HG03520 (cell line): ENCODE measurements at regions not wholly inside any gene's neighbourhood (a gene's known extent, or its start where the extent isn't known, plus 50 kb on each side); places are given as distances from the start of the nearest gene placed in this dataset.

Experiments
- ATAC-seq: cut with Tn5 transposase; IDR thresholded peaks from one replicate; pipeline ENCODE4 v1.9.1; 2021; ENCODE audit warnings: mild to moderate bottlenecking, moderate library complexity; ENCODE audit not compliant: unreplicated experiment

DNA sequence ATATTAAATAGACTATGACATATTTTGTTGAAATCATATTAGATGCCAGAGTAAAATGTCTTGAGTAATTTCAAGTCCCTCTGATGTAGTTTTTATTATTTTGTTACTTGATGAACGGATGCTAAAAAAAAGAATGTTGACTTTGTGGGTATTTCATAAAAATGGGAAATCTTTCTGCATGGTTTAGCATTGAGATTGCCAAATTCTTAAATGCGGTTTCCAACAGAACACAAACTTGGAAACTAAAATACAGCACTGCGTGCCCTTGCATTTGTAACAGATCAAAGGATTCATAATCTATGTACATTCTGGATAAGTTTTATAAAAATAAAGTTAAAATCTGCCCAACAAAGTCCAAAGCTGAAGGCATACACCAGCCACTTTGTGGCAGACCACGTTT, 425.5 kb upstream of the DAB2 start:
- no peak for ATAC-seq

DNA sequence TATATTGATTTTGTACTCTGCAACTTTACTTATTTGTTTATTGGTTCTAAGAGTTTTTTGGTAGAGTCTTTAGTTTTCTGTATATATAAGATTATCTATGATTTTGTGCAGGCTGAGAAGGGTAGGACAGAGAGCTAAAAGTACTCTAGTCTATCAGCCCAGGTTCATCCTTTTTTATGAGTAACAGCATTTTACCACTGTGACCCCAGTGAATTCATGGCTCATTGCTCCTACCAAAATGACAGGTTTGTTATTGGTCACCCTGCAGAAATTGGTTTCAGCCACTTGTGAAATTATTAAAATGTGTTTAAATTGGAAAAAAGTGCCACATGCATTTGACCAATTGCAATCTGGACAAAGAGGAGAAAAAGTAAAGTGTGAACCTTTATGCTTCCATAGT, 421.4 kb upstream of the DAB2 start:
- ATAC-seq: no peak

DNA sequence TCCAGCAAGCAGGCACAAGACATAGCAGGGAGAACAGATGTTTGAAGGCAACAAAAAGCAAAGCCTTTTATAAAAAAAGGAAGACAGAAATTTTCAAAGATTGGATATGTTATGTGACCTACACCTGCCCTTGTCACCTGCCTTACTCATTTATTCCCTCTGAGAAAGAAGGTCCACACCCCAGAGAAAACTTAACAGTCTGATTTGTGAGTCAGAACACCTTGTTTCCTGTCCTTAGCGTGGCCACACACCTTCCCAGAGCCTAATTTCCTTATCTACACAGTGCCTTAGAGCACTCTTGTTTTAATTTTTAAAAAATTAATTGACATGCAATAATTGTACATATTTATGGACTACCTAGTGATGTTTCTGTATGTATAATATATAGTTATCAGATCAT, 419.0 kb upstream of the DAB2 start:
- no peak for ATAC-seq

DNA sequence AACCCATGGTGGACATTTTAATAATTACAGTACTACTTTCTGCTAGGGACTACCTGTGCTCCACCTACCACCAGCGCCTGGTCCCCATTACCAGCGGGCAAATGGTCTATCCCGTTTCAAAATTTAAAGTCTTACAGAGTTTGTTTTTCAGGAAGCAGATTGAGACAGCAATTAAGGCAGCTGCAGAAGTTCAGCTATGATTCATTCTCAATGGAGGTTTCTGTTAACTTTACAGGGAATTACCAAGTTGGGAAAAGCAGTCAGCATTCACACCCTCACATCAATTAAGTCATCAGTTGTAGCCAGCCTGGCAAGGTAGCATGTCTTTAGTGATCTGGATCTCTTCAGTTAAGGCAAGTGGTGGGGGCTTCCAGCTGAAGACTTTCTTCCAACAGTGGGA, 410.6 kb upstream of the DAB2 start:
- ATAC-seq: no peak

DNA sequence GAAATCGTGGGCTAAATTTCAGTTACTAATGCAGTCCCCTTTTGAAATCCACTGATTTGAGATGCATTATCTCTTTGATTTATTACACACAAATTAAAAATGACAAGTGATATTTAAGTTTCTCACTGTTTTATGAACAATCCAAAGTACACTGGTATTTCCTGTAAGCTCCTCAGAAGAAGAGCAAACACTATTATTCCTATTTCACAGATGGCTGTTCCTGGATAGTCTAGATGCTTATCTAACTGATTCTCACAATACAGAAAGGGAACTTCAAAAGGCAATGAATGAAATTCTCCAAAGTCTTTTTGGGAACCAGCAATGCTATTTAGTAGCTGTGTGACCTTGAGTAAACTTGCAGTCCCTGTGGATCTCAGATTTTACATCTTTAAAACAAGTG, 404.7 kb upstream of the DAB2 start:
- ATAC-seq: no peak

DNA sequence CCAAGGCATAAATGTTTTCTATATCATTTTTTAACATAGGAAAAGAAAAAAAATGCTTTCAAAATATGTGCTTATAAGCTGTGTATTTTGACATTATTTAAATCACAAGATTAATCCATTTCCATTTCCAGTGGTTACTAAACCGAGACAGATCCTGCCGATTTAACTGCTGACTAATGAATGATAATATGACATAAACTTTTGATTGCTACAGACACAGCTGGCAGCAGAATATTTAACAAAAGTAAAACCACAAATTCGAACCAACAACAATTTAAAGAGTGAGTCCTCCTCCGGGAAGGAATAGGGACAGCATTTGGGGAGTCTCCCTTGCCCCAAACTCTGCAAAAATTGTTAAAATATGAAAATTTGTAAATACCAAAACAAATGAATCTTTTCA, 401.3 kb upstream of the DAB2 start:
- ATAC-seq: no peak

DNA sequence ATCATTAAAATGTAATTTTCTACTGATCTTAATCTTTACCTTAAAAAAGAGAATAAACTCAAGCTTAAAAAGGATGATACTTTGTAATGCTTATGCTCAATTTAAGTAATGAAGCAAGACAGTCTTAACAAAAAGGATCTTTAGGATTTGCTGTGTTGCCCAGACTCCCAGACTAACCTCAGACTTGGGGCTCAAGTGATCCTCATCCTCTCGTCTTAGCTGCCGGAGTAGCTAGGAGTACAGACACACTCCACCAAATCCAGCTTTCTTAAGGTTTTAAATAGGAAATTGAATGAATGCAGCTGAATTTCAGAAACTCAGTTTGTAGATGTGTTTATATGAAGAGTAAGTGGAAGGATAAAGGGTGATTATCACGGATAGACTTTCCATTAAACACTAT, 400.5 kb upstream of the DAB2 start:
- ATAC-seq: no peak

DNA sequence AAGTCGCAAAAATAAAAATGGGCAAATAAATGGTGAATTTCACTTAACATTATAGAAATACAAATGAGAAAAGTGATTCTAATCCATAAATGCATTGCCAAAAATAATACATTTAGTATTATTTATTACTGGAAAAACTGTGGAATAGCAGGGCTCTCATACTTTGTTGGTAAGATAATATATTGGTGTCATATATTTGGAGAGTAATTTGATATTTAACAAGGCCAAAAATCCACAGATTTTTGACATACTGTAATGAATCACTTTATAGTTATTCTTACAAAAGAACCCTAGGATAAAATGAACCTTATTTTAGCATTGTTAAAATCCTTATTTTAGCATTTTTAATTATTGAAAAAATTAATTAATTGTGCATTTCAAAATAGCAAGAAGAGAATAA, 397.2 kb upstream of the DAB2 start:
- ATAC-seq: no peak

DNA sequence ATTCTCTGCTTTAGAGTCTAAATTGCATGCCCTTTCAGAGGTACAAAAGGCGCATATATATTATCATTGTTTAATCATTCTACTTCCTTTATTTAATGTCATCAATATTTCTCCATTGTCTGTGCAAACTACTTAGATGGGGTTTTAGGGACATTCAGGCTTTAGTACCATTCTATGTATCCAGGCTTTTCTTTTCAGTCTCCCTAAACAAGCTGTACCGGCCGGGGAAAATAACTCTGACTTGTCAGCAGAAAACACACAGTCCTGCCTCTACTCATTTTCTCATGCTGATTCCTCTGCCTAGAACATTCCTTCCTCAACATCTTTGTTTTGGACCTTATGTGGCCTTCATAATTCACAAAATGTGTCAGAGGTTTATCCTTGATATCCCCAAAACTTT, 392.1 kb upstream of the DAB2 start:
- no peak for ATAC-seq

DNA sequence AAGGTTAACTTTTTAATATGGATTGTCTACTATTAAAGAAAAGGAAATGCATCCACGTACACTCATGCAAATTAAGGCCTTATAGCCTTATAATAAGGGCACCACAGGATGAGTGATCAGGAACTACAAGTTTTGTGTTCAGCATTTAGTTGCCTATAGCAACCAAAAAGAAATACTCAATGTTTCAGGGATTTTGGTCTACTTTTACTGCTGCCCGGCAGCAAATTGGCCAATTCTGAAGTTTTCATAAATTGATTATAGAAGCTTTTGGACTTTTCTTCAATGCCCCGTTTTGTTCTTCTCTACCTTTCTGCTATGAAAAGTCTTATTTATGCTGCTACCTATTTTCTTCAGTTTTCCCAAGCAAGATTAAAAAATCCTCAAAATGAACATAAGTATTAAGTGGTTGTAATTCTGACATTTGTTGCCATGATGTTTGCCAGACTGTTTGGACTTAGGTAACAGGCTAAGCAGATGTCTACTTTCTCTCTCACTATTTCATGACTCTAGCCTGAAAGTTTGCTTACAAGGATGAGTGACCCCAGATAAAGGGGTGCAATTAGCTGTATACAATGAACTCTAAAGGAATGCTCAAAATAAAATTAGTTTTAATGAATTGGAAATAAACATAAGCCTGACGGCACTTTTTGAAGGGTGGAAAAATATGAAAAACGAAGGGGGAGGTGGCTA, 391.5 kb upstream of the DAB2 start:
- no peak for ATAC-seq

DNA sequence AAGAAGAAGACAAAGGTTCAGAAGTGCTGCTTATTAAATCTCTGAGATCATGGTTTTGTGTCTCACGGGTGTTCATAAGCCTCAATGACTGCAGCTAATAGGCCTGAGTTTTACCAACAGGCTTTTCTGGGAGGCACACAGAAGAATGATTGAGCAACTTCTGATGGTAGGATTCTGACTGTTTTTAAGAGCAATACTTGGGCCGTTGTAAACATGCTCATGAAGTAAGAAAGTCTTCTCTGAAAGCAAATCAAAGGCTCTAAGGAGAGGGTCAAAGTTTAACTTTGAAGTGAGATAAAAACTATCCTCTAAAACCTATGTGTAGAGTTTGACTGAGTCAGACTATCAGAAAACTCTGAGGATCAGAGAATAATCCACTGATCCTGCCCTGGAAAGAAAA, 390.9 kb upstream of the DAB2 start:
- ATAC-seq: no peak

DNA sequence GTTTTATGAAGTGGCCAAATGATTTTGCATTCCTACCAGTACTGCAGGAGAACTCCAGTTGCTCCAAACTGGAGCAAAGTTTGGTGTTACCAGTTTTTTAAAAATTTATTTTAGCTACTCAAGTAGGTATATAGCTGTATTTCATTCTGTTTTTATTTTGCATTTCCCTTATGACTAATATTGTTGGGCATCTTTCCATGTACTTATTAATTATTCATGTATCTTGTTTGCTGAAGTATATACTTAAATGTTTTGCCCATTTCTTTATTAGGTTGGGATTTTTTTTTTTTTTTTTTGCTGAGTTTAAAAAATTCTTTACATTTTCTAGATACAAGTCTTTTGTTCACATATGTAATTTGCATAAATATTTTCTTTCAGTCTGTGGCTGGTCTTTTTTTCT, 386.6 kb upstream of the DAB2 start:
- ATAC-seq: no peak

DNA sequence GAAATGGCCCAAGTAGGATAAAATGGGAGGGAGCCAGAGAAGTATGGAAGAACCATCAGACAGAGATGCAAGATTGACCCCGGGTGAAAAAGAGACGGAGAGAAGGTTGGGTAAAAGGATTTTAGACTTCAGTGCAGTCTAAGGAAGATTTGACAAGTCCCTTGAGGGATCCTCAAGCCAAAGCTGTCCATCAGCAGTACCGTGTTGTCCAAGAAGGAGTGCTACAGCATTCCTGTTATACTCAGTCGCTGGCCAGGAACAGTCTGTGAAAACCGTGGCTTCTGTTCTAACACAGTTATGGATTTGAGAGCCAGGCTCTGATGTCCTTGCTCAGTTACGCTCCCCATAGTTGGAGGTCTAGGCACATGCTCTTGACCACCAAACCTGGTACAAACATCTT, 383.9 kb upstream of the DAB2 start:
- ATAC-seq: no peak

DNA sequence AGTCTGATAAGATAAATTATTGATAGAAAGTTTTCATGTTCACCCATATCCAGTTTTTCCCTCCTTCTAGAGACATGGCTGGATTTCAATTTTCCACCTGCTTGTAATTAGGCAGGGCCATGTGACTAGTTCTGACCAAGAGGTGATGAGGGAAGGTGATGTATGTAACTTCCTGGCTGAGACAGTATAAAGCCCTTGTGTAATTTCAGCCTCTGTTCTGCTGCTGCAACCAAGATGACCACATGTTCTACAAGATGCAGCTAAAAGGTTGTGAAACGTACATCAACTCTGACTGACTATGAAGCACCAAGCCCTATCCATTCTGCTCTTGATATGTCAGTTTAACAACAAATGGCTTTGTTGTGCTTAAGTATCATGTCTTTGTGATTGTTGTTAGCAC, 376.5 kb upstream of the DAB2 start:
- no peak for ATAC-seq

DNA sequence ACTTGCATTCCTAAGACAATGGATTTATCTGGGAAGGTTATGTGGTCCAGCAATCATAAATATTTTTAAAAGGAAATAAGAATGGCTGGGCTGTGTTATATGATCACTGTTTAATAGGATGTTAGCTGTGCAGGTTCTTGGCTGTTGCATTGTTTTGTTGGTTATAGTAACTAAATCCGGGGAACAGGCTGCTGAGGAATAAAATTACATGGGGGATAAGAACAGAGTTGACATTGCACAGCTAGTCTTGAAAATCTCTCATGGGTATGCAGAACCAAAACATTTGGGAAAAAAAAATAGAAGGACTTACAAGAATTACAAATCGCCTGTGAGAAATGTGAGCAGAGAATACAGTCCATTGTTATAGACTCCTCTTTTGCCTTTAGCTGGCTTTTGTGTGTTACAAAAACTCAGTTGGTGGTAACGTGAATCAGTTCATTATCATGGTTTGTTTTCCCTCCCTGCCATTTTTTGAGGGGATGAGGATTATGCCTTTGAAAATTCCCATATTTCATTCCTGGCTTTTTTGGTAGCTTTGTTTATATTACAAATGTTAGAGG, 375.3 kb upstream of the DAB2 start:
- no peak for ATAC-seq

DNA sequence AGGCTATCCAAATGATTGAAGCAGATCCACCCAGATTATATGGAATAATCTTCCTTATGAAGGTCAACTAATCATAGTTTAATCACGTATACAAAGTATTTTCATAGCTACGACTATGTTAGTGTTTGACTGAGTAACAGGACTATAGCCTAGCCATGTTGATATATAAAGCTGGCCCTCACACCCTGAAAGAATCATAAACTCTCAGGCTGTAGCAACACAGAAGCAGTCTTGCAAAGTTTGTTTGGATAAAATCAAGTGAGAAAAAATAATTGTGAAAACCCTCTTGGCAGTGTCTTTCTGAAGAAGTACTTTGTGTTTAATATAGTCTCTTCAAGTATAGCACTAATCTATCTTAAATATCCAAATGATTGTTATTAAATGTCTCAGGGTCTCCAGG, 374.5 kb upstream of the DAB2 start:
- no peak for ATAC-seq

DNA sequence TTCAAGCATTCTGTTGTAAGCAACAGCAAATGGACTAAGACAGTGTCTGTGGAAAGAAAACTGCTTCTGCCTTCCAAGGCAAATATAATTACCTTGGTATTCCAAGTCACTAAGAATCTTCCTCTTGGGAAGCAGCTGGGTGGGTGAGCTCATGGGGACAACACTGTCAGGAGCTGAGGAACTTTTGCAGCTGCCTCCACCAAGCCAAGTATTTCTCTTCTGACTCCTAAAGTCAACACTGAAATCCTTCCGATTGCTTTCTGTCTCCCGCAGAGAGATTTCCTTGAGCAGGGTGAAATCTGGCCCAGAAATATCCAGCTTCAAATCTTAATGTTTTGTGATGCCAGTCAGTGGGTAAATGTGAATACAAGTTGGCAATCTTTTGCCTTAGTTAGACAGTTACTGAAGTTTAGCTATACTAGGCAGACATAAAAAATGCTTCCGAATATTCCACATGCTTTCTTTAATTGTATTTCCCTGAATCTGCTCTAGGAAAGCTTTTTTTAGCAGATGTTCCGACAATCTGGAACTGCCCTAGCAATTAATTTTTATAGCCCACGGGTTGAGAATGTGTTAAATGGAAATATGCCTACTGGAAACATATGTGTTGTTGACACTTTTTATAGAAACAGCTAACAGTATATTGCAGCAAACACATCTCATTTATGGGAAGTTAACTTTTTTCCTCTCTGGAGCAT, 369.9 kb upstream of the DAB2 start:
- ATAC-seq: no peak

DNA sequence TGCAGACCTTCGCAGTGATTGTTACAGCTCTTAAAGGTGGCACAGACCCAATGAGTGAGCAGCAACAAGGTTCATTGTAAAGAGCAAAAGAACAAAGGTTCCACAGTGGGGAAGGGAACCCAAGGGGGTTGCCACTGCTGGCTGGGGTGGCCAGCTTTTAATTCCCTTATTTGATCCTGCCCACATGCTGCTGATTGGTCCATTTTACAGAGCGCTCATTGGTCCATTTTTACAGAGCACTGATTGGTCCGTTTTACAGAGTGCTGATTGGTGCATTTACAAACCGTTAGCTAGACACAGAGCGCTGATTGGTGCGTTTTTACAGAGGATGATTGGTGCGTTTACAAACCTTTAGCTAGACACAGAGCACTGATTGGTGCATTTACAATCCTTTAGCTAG, 360.6 kb upstream of the DAB2 start:
- ATAC-seq: no peak

DNA sequence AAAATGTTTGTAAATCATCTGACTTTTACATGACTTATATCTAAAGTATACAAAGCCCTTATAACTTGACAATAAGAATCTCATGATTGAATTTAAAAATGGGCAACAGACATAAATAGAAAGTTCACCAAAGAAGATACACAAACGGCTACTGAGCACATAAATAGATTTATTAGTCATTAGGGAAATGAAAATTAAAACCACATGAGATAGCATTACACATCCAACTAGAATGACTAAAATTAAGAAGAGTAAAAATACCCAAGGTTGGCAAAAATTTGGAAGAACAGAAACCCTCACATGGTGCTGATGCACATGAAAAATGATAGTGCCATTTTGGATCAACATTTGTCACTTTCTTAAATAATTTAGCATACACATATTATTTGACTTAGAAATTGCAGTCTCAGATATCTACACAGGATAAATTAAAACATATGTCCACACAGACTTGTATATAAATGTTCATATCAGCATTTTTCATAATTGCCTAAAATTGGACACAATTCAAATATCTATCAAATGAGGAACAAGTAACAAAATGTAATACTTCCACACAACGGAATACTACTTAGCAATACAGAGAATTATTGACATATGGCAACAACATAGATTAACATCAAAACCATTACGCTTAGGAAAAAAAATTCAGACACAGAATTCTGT, 359.1 kb upstream of the DAB2 start:
- ATAC-seq: peak; percentile 74

DNA sequence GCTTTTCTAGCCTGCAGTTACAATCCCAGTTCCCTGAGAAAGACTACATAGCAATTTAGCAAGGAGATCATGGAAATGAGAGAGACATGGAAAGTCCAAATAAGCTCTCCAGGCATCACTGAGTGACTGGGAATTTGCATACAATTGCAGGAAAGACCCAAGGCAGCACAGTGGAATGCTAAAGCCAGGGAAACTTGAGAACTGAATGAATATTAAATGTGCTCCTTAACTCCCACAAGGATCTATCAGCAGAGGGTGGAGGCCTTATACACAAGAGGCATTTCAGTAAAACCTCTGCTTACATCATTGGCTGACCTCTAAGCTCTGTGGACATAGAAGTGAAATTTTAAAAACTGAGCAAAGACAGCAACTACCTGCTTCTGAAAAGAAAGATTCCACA, 355.6 kb upstream of the DAB2 start:
- ATAC-seq: no peak

DNA sequence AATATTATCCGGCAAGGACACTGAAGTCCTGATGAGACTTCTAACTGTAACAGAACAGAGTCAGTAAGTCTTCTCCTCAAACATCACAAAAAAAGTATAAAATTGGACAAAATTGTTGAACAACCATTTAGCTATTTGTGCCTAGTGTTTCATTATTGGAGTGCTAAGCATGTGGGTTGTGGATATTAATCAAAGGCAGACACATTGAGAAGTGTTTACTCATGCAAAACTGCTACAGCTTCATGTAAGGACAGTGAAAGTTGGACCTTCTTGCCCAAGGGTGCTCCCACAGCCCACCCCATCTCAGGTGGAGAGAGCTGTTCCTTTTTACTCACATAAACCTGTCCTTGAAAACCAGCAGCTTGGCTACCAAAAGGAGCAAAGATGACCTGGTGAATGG, 355.1 kb upstream of the DAB2 start:
- no peak for ATAC-seq

DNA sequence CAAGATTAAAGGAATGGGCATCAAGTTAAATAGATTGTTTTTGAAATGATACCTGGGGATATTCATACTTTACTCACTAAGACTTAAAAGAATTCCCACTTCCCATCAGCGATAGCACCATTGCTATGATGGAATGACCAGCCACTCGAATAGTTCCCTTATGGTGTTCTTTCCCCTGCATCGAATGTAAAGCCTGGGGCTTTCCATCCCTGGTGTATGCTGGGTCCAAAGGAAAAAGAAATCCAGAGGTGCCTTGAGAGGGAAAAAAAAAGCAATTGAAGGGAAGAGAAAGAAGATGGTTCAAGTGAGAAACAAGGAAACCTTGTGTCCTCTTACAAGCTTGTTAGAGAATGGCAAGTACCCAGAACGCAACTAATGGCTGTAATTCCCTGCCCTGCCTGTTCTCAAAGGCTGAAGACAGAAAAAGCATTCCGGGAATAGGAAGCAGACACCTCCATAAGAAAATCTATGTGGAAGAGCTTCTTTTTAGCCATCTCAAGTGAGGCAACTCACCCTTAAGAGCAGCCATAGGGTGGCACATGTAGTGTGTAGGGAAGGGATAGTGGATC, 351.1 kb upstream of the DAB2 start:
- ATAC-seq: no peak
